ENCODE measurements at regions not wholly inside any gene's neighbourhood (a gene's known extent, or its start where the extent isn't known, plus 50 kb on each side); places are given as distances from the start of the nearest gene placed in this dataset.

GRCh38 chr3:23663246-23663645 is 142.5 kb upstream of the UBE2E1 start:
- in situ Hi-C loops (cut with MboI; ENCODE audit: low pct_unique_long_range_greater_than_20kb, low sequenced_read_pairs), result no loop called here
- no peak for DNase-seq

GRCh38 chr3:23663661-23664186 is 142.0 kb upstream of the UBE2E1 start:
- DNase-seq, result no peak
- in situ Hi-C loops (cut with MboI; ENCODE audit: low pct_unique_long_range_greater_than_20kb, low sequenced_read_pairs), result no loop called here

GRCh38 chr3:23664459-23664858 is 141.3 kb upstream of the UBE2E1 start:
- in situ Hi-C loops (cut with MboI; ENCODE audit: low pct_unique_long_range_greater_than_20kb, low sequenced_read_pairs), result no loop called here
- no peak for DNase-seq

- no peak for DNase-seq
- in situ Hi-C loops (cut with MboI; ENCODE audit: low pct_unique_long_range_greater_than_20kb, low sequenced_read_pairs), result no loop called here
These were observed 140.0 kb upstream of the UBE2E1 start for GRCh38 chr3:23665741-23666140.

GRCh38 chr3:23666818-23667217 is 138.9 kb upstream of the UBE2E1 start:
- DNase-seq, result no peak
- in situ Hi-C loops (cut with MboI; ENCODE audit: low pct_unique_long_range_greater_than_20kb, low sequenced_read_pairs), result no loop called here

GRCh38 chr3:23667536-23668429 is 138.0 kb upstream of the UBE2E1 start:
- DNase-seq, result no peak
- in situ Hi-C loops (cut with MboI; ENCODE audit: low pct_unique_long_range_greater_than_20kb, low sequenced_read_pairs), result no loop called here

GRCh38 chr3:23668430-23668904 is 137.3 kb upstream of the UBE2E1 start:
- DNase-seq, result no peak
- in situ Hi-C loops (cut with MboI; ENCODE audit: low pct_unique_long_range_greater_than_20kb, low sequenced_read_pairs), result no loop called here

GRCh38 chr3:23669541-23670255 is 136.1 kb upstream of the UBE2E1 start:
- no peak for DNase-seq
- in situ Hi-C loops (cut with MboI; ENCODE audit: low pct_unique_long_range_greater_than_20kb, low sequenced_read_pairs), result no loop called here

- in situ Hi-C loops (cut with MboI; ENCODE audit: low pct_unique_long_range_greater_than_20kb, low sequenced_read_pairs), result no loop called here
- no peak for DNase-seq
These were observed 133.7 kb upstream of the UBE2E1 start for GRCh38 chr3:23671851-23672589.

GRCh38 chr3:23672628-23673027 is 133.1 kb upstream of the UBE2E1 start:
- in situ Hi-C loops (cut with MboI; ENCODE audit: low pct_unique_long_range_greater_than_20kb, low sequenced_read_pairs), result no loop called here
- DNase-seq, result no peak

GRCh38 chr3:23675010-23675409 is 130.7 kb upstream of the UBE2E1 start:
- in situ Hi-C loops (cut with MboI; ENCODE audit: low pct_unique_long_range_greater_than_20kb, low sequenced_read_pairs), result no loop called here
- no peak for DNase-seq

GRCh38 chr3:23676093-23676492 is 129.7 kb upstream of the UBE2E1 start:
- in situ Hi-C loops (cut with MboI; ENCODE audit: low pct_unique_long_range_greater_than_20kb, low sequenced_read_pairs), result no loop called here
- DNase-seq, result no peak

GRCh38 chr3:23682646-23683045 is 123.1 kb upstream of the UBE2E1 start:
- DNase-seq, result no peak
- in situ Hi-C loops (cut with MboI; ENCODE audit: low pct_unique_long_range_greater_than_20kb, low sequenced_read_pairs), result no loop called here

GRCh38 chr3:23685541-23686258 is 120.1 kb upstream of the UBE2E1 start:
- DNase-seq, result peak; percentile 19
- in situ Hi-C loops (cut with MboI; ENCODE audit: low pct_unique_long_range_greater_than_20kb, low sequenced_read_pairs), result no loop called here

- DNase-seq, result no peak
- in situ Hi-C loops (cut with MboI; ENCODE audit: low pct_unique_long_range_greater_than_20kb, low sequenced_read_pairs), result no loop called here
These were observed 119.2 kb upstream of the UBE2E1 start for GRCh38 chr3:23686519-23686918.

- DNase-seq, result peak; percentile 21
- in situ Hi-C loops (cut with MboI; ENCODE audit: low pct_unique_long_range_greater_than_20kb, low sequenced_read_pairs), result no loop called here
These were observed 114.3 kb upstream of the UBE2E1 start for GRCh38 chr3:23691357-23691895.

- DNase-seq, result no peak
- in situ Hi-C loops (cut with MboI; ENCODE audit: low pct_unique_long_range_greater_than_20kb, low sequenced_read_pairs), result no loop called here
These were observed 108.9 kb upstream of the UBE2E1 start for GRCh38 chr3:23696842-23697241.

GRCh38 chr3:23697416-23697815 is 108.3 kb upstream of the UBE2E1 start:
- in situ Hi-C loops (cut with MboI; ENCODE audit: low pct_unique_long_range_greater_than_20kb, low sequenced_read_pairs), result no loop called here
- no peak for DNase-seq
